ENCODE measurements at regions not wholly inside any gene's neighbourhood (a gene's known extent, or its start where the extent isn't known, plus 50 kb on each side); places are given as distances from the start of the nearest gene placed in this dataset.

- DNase-seq, result no peak
Measured at GRCh38 chr4:129905256-129905655, 809.3 kb downstream of the C4orf33 start.

GRCh38 chr4:129908117-129908516, 812.2 kb downstream of the C4orf33 start:
- no peak for DNase-seq

DNA sequence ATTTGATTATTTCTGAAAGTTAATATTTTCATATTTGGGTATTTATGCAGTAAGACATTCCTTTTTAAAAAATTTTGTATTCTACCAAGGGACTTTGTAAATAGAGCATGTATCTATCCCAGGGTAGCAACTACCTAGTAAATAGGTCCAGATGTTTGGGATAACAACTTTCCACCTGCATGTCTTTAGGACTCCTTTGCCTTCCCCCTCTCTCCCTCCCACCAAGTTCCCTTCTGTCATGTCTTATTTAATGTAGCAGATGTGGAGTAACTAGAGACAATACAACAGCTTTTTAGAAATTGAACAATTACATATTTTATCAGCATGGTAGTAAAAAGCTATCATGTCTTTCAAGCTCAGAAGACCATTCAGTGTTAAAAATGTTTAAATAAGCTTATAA, 821.0 kb downstream of the C4orf33 start:
- DNase-seq, result no peak

- DNase-seq, result no peak
Measured at GRCh38 chr4:129917651-129918050, 821.7 kb downstream of the C4orf33 start.

GRCh38 chr4:129926936-129927335, 831.0 kb downstream of the C4orf33 start:
- no peak for DNase-seq

DNA sequence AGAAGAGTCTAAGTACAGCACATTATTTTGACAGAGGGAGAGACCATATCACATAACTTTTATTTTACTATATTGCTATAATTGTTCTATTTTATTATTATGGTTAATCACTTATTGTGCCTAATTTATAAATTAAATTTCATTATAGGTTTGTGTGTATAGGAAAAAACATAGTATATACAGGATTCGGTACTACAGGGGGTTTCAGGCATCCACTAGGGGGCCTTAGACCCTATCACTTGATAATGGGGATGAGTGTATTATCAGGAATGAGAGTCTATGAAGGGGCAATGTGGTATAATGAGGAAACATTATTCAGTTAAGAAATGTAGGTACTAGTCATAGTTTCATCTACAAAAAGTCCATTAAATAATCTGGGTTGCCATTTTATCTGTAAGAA, 833.1 kb downstream of the C4orf33 start:
- DNase-seq, result no peak

DNA sequence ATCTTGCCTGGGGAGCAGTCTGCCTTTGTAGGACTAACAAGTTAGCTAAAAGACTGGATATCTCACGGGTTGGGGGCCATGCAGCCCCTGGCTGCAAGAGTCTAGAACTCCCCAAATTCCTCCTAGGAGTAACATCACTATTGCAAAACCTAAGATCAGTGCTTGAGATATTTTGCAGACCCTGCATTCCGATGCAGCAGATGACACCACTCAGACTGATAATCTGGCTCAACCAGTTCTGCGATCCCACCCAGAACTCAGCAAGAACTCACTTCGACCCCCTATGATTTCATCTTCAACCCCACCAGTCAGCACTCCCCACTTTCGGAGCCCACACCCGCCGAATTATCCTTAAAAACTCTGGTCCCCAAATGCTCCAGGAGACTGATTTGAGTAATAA, 834.0 kb downstream of the C4orf33 start:
- no peak for DNase-seq

- no peak for DNase-seq
Measured at GRCh38 chr4:129950217-129950616, 854.3 kb downstream of the C4orf33 start.

GRCh38 chr4:129966175-129966574, 870.2 kb downstream of the C4orf33 start:
- no peak for DNase-seq

GRCh38 chr4:129968366-129968765, 872.4 kb downstream of the C4orf33 start:
- no peak for DNase-seq

DNA sequence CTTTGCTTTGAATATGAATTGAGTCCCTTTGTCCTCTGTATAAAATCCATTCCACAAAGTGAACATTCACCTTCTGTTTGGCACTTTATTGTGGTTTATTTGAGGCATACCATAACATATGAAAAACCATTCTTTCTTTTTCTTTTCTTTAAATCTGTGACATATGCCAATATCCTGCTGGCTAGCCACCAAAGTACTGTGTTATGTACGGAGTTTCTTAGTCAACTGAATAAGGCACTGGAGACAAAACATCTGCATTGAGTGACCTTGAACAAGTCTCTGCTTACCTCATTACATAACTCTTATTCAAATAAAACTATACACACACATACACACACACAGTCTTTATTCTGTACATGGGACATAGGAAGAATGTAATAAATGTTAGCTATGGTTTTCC, 872.8 kb downstream of the C4orf33 start:
- no peak for DNase-seq

DNA sequence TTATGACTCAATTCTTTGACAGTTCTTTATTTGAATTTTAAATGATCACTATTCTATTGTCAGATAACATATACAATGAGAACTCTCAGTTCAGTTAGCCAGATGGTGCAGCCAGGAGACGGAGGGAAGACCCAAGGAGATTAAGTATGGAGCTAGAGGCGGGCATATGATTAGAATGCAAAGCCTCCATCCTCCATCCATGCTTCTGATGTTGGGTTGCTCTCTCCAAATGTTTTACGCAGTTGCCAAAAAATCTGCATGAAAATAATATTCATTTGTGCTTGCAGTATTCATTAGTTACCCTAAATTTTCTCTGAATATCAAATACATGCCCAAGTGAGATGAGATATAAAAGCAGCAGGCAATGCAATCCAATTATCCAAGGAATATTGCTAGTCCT, 874.8 kb downstream of the C4orf33 start:
- DNase-seq, result no peak

GRCh38 chr4:129971419-129971818, 875.5 kb downstream of the C4orf33 start:
- no peak for DNase-seq

DNA sequence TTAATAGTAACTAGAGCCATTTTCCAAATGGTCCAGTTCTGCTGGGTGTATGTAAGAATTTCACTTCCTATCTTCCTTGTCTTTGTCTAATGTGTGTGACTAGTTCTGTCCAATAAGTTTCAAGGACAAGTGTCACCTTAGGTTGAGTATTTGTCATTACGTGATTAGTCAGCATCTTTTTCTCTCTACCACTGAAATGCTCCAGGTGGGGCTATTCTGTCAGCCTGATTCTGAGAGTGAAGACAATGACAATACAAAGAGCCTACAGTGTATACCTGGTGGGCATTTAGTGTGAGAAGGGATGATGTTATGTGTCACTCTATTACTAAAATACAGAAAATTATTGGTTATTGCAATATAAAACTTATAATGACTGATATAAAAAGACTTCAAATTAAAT, 876.3 kb downstream of the C4orf33 start:
- no peak for DNase-seq

DNA sequence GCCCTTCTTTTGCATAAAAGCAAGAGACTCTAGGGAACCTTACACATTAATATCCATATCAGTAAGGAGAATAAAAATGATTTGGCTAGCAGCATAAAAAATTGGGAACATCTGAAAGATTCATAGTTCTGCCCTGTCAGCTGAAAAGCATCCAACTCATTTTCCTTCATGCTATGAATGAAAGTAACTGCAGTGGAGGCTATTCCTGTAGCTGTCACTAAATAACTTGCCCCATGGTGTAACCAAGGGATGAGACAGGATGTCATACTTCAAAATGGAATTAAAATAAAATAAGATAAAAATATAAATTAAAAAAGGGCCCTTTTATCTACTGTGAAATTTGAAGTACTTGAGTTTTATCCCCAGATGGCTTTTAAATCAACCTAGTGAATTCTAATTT, 878.8 kb downstream of the C4orf33 start:
- DNase-seq, result no peak

GRCh38 chr4:129978315-129978714, 882.4 kb downstream of the C4orf33 start:
- no peak for DNase-seq

DNA sequence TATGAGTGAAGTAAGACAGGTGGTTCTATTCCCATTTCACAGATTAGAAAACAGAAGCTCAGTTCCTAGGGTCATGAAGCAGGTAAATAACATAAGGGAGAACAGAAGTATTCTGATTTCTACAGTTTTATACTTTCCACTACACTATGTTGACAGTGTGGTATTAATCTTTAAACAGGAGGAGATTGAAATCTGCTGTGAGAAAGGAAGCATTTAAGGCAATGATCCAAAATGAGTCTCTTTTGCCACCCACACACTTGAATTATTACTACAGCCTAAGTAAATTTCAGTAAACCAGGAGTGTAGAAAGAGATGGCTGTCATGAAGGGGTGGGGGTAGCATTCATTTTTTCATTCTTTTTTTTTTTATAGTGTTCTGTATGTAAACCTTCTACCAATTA, 893.0 kb downstream of the C4orf33 start:
- DNase-seq, result no peak

DNA sequence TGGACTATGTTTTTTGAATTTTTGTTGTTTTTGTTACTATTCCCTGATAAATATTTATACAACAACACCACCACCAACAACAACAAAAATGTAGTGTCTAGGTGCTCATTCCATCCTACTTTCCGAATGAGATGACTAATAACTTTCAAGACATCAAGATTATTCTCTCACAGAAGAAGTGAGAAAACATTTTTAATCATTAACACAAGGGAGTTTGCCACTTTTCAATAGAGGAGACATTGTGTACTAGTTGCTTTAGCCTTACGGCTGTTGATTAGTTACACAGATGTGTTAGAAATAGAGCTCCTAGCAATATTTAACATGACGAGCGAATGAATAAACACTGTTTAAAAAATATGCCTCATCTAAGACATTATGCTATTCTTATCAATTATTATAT, 898.8 kb downstream of the C4orf33 start:
- no peak for DNase-seq

DNA sequence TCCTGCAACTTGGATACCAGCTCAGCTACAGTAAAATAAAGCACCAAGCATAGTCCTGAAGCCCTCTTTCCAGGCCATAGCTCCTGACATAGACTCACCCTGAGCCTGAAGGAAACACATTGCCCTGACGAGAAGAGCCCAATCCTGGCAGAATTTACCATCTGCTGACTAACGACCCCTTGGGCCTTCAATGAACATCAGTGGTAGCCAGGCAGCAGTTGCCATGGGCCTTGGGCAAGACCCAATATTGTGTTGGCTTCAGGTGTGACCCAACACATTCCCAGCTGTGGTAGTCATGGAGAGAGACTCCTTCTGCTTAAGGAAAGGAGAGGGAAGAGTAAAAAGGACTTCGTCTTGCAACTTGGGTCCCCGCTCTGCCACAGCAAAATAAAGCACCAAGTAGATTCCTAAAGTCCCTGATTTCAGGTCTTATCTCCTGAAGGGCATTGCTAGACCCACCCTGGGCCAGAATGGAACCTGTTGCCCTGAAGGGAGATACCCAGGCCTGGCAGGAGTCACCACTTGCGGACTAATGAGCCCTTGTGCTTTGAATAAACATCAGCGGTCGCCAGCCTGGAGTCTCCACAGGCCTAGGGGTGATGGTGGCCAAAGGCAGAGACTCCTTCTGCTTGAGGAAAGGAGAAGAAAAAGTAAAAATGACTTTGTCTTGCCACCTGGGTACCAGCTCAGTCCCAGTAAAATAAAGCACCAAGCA, 902.6 kb downstream of the C4orf33 start:
- DNase-seq, result no peak

GRCh38 chr4:129999156-129999555, 903.2 kb downstream of the C4orf33 start:
- DNase-seq, result no peak

GRCh38 chr4:130008461-130008860, 912.5 kb downstream of the C4orf33 start:
- no peak for DNase-seq

- DNase-seq, result peak; percentile 9
Measured at GRCh38 chr4:130012806-130013205, 916.9 kb downstream of the C4orf33 start.

GRCh38 chr4:130021706-130022105, 925.8 kb downstream of the C4orf33 start:
- DNase-seq, result no peak

- no peak for DNase-seq
Measured at GRCh38 chr4:130023088-130023487, 927.1 kb downstream of the C4orf33 start.

GRCh38 chr4:130025701-130026100, 929.7 kb downstream of the C4orf33 start:
- DNase-seq, result no peak

Measured in activated gamma-delta T cell (primary cell).